Right ventricle myocardium superior (tissue), 1 donor: ENCODE measurements at regions not wholly inside any gene's neighbourhood (a gene's known extent, or its start where the extent isn't known, plus 50 kb on each side); places are given as distances from the start of the nearest gene placed in this dataset.

Experiments
- ATAC-seq: fragments of 200-7000 bp; cut with Tn5 transposase; one replicate; pipeline ENCODE4 v1.9.1; 2020; ENCODE audit warnings: mild to moderate bottlenecking; ENCODE audit not compliant: poor library complexity
- DNase-seq: peaks from one replicate; pipeline ENCODE4 v3.0.0-alpha.2; 2020
- intact Hi-C: fragments of 100-400 bp; cut with DNase I; formaldehyde crosslinking; loops from one replicate; pipeline ENCODE4 v1.11.2; 2022
- donor health status: DM: no; HTN: yes; CAD: no; lungs with severe emphysema.

GRCh38 chr2:48165070-48165753 is 149.3 kb upstream of the FOXN2 start:
- ATAC-seq (no peak), DNase-seq (no peak)
- intact Hi-C loops = no loop called here

GRCh38 chr2:48169141-48169592 is 145.3 kb upstream of the FOXN2 start:
- intact Hi-C loops = no loop called here

GRCh38 chr2:48170281-48170680 is 144.2 kb upstream of the FOXN2 start:
- intact Hi-C loops = no loop called here
- no peak for ATAC-seq
- no peak for DNase-seq

More at GRCh38 chr2:48169141-48169592, 145.3 kb upstream of the FOXN2 start:
- DNase-seq (no peak), ATAC-seq (peak; percentile 62)

- intact Hi-C loops = no loop called here
- ATAC-seq (no peak), DNase-seq (no peak)
Observed at GRCh38 chr2:48173141-48173540, 141.3 kb upstream of the FOXN2 start.

- DNase-seq = no peak
- intact Hi-C loops = no loop called here
- ATAC-seq = peak; percentile 63
Observed at GRCh38 chr2:48174503-48174902, 140.0 kb upstream of the FOXN2 start.

GRCh38 chr2:48175254-48175653 is 139.2 kb upstream of the FOXN2 start:
- intact Hi-C loops = no loop called here
- ATAC-seq (no peak), DNase-seq (no peak)

- intact Hi-C loops = no loop called here
- DNase-seq = no peak
- no peak for ATAC-seq
Observed at GRCh38 chr2:48175656-48176055, 138.8 kb upstream of the FOXN2 start.

- intact Hi-C loops = no loop called here
- DNase-seq (no peak), ATAC-seq (no peak)
Observed at GRCh38 chr2:48176876-48177275, 137.6 kb upstream of the FOXN2 start.

GRCh38 chr2:48178611-48179010 is 135.9 kb upstream of the FOXN2 start:
- no peak for DNase-seq
- ATAC-seq = no peak
- intact Hi-C loops = no loop called here

GRCh38 chr2:48180557-48180956 is 133.9 kb upstream of the FOXN2 start:
- intact Hi-C loops = no loop called here
- no peak for ATAC-seq

GRCh38 chr2:48183276-48183675 is 131.2 kb upstream of the FOXN2 start:
- ATAC-seq = no peak
- intact Hi-C loops = no loop called here
- no peak for DNase-seq

More at GRCh38 chr2:48180557-48180956, 133.9 kb upstream of the FOXN2 start:
- no peak for DNase-seq

- intact Hi-C loops = no loop called here
- no peak for DNase-seq
- no peak for ATAC-seq
Observed at GRCh38 chr2:48183991-48184390, 130.5 kb upstream of the FOXN2 start.

GRCh38 chr2:48187503-48187902 is 127.0 kb upstream of the FOXN2 start:
- no peak for ATAC-seq
- no peak for DNase-seq
- intact Hi-C loops = no loop called here

- no peak for ATAC-seq
- intact Hi-C loops = no loop called here
- DNase-seq = peak; percentile 48
Observed at GRCh38 chr2:48189552-48190228, 124.8 kb upstream of the FOXN2 start.

- intact Hi-C loops = no loop called here
- no peak for DNase-seq
- no peak for ATAC-seq
Observed at GRCh38 chr2:48190230-48190629, 124.3 kb upstream of the FOXN2 start.

- intact Hi-C loops = no loop called here
- ATAC-seq (no peak), DNase-seq (no peak)
Observed at GRCh38 chr2:48194641-48195040, 119.8 kb upstream of the FOXN2 start.

GRCh38 chr2:48195169-48195568 is 119.3 kb upstream of the FOXN2 start:
- ATAC-seq = no peak
- intact Hi-C loops = no loop called here
- DNase-seq = no peak

GRCh38 chr2:48197618-48198017 is 116.9 kb upstream of the FOXN2 start:
- intact Hi-C loops = no loop called here
- DNase-seq (no peak), ATAC-seq (no peak)

- DNase-seq (no peak), ATAC-seq (peak; percentile 48)
- intact Hi-C loops = no loop called here
Observed at GRCh38 chr2:48198371-48198770, 116.1 kb upstream of the FOXN2 start.

GRCh38 chr2:48199070-48199469 is 115.4 kb upstream of the FOXN2 start:
- ATAC-seq (no peak), DNase-seq (no peak)
- intact Hi-C loops = no loop called here
